ENCODE measurements at regions not wholly inside any gene's neighbourhood (a gene's known extent, or its start where the extent isn't known, plus 50 kb on each side); places are given as distances from the start of the nearest gene placed in this dataset.

GRCh38 chr9:107103621-107104020, 179.5 kb upstream of the RAD23B start:
- no peak for TF ChIP-seq POLR2A (IDR thresholded peaks at IDR 0.05; ENCODE audit: low read depth, low read length)
- DNase-seq (ENCODE audit: insufficient read length, low spot score), result no peak
- FAIRE-seq, result no peak

- no peak for TF ChIP-seq POLR2A (IDR thresholded peaks at IDR 0.05; ENCODE audit: low read depth, low read length)
- FAIRE-seq, result no peak
- no peak for DNase-seq (ENCODE audit: insufficient read length, low spot score)
Observed at GRCh38 chr9:107105784-107106183, 177.3 kb upstream of the RAD23B start.

GRCh38 chr9:107106416-107106815, 176.7 kb upstream of the RAD23B start:
- DNase-seq (ENCODE audit: insufficient read length, low spot score), result no peak
- no peak for FAIRE-seq
- TF ChIP-seq POLR2A (IDR thresholded peaks at IDR 0.05; ENCODE audit: low read depth, low read length), result no peak

GRCh38 chr9:107108342-107109130, 174.5 kb upstream of the RAD23B start:
- TF ChIP-seq POLR2A (IDR thresholded peaks at IDR 0.05; ENCODE audit: low read depth, low read length), result no peak
- DNase-seq (ENCODE audit: insufficient read length, low spot score), result no peak
- FAIRE-seq, result no peak

GRCh38 chr9:107109324-107109723, 173.8 kb upstream of the RAD23B start:
- no peak for TF ChIP-seq POLR2A (IDR thresholded peaks at IDR 0.05; ENCODE audit: low read depth, low read length)
- no peak for FAIRE-seq

GRCh38 chr9:107110153-107110552, 172.9 kb upstream of the RAD23B start:
- DNase-seq (ENCODE audit: insufficient read length, low spot score), result no peak
- no peak for TF ChIP-seq POLR2A (IDR thresholded peaks at IDR 0.05; ENCODE audit: low read depth, low read length)
- no peak for FAIRE-seq

More at GRCh38 chr9:107109324-107109723, 173.8 kb upstream of the RAD23B start:
- DNase-seq (ENCODE audit: insufficient read length, low spot score), result no peak

- FAIRE-seq (no peak), DNase-seq (ENCODE audit: insufficient read length, low spot score) (no peak)
- no peak for TF ChIP-seq POLR2A (IDR thresholded peaks at IDR 0.05; ENCODE audit: low read depth, low read length)
Observed at GRCh38 chr9:107112707-107113243, 170.3 kb upstream of the RAD23B start.

- no peak for TF ChIP-seq POLR2A (IDR thresholded peaks at IDR 0.05; ENCODE audit: low read depth, low read length)
- FAIRE-seq, result no peak
- DNase-seq (ENCODE audit: insufficient read length, low spot score), result no peak
Observed at GRCh38 chr9:107118863-107119624, 164.0 kb upstream of the RAD23B start.

GRCh38 chr9:107119735-107120134, 163.3 kb upstream of the RAD23B start:
- DNase-seq (ENCODE audit: insufficient read length, low spot score) (no peak), FAIRE-seq (no peak)
- no peak for TF ChIP-seq POLR2A (IDR thresholded peaks at IDR 0.05; ENCODE audit: low read depth, low read length)

- TF ChIP-seq POLR2A (IDR thresholded peaks at IDR 0.05; ENCODE audit: low read depth, low read length), result no peak
- FAIRE-seq (no peak), DNase-seq (ENCODE audit: insufficient read length, low spot score) (no peak)
Observed at GRCh38 chr9:107123389-107123788, 159.7 kb upstream of the RAD23B start.

- DNase-seq (ENCODE audit: insufficient read length, low spot score), result no peak
- TF ChIP-seq POLR2A (IDR thresholded peaks at IDR 0.05; ENCODE audit: low read depth, low read length), result no peak
- FAIRE-seq, result no peak
Observed at GRCh38 chr9:107127608-107128007, 155.5 kb upstream of the RAD23B start.

- FAIRE-seq, result no peak
- DNase-seq (ENCODE audit: insufficient read length, low spot score), result no peak
Observed at GRCh38 chr9:107131108-107131799, 151.8 kb upstream of the RAD23B start.

GRCh38 chr9:107136296-107136695, 146.8 kb upstream of the RAD23B start:
- TF ChIP-seq POLR2A (IDR thresholded peaks at IDR 0.05; ENCODE audit: low read depth, low read length), result no peak
- DNase-seq (ENCODE audit: insufficient read length, low spot score) (no peak), FAIRE-seq (no peak)

More at GRCh38 chr9:107131108-107131799, 151.8 kb upstream of the RAD23B start:
- no peak for TF ChIP-seq POLR2A (IDR thresholded peaks at IDR 0.05; ENCODE audit: low read depth, low read length)
